MV-4-11 (cell line): ENCODE measurements at regions not wholly inside any gene's neighbourhood (a gene's known extent, or its start where the extent isn't known, plus 50 kb on each side); places are given as distances from the start of the nearest gene placed in this dataset.
"Not testable (repeated sequence)": the region's sequence is repeated elsewhere in the genome, so short reads cannot be mapped to it uniquely, and the experiment has no call there.

Experiments used
- DNase-seq: peaks from one replicate; lab custom pipeline; 2025; lab: John Stamatoyannopoulos, UW

DNA sequence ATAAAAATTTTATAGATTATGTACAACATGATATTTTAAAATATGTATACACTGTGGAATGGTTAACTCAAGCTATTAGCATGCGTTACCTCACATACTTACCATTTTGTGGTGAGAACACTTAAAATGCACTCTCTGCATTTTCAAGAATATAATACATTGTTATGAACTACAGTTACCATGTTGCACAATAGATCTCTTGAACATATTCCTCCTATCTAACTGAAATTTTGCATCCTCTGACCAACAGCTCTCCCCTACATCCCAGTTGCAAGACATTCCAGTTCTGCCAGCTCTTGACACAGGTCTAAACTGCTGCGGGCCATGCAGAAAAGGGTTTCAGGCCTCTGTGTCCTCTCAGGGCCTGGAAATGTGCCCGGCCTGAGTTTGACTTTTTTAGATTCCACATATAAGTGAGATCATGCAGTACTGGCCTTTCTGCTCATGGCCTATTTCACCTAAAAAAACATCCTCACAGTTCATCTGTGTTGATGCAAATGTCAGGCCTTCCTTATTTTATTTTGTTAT, 113.7 kb downstream of the CDCA7 start:
- DNase-seq: no peak

DNA sequence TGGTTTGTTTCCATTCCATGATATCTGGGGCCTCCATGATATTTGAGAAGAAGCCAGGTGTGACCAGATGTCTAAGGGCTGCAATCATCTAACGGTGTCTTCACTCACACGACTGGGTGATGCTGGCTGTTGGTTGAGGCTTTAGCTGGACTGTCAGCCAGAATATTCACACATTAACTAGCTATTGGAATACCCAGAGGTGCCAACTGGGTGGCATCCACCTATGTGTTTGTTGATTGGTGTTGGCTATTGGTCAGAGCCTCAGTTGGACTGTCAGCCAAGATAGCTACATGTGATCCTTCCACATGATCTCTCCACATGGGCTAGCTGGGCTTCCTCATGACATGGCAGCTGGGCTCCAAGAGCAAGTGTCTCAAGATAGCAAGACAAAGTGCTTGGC, 117.4 kb downstream of the CDCA7 start:
- DNase-seq: no peak

DNA sequence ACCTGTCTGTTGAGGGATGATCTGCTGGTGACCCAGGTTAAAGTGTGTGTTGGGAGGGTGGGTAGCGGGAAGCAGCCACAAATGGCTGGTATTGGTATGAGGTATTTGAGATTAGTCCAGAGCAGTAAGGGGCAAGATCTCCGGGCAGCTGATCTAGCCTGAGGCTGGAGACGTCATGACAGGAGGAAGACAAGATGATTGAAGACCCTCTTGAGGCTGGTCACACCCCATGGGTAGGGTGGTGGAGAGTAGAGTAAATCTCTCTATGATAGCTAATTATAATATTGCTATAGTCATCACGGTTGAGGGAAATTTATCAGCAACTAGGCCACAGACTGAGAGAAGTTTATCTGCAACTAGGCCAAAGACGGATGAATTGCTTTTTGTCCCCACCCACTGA, 128.5 kb downstream of the CDCA7 start:
- DNase-seq: no peak

GRCh38 chr2:173488861-173489260, 134.2 kb downstream of the CDCA7 start:
- DNase-seq: no peak

GRCh38 chr2:173491418-173491817, 136.7 kb downstream of the CDCA7 start:
- no peak for DNase-seq

- DNase-seq: no peak
These were observed 139.2 kb downstream of the CDCA7 start for GRCh38 chr2:173493874-173494273.

DNA sequence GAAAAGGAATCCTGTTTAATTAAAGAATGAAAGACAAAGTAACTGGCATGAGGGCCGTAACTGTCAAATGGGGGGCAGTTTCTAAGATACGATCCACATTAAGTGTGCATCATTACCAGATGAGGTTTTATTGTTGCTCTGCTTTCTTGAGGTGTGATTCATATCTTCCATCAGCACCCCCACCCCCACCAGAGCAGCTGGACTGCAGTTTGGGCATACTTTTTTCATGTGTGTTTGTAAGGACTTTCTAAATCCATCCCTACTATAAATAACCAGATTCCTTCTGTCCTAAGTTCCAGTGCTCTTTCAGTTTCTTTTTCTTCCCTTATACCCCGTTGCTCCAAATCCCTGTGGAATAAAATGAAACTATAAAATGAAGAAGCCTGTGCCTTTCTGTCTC, 142.1 kb downstream of the CDCA7 start:
- no peak for DNase-seq

DNA sequence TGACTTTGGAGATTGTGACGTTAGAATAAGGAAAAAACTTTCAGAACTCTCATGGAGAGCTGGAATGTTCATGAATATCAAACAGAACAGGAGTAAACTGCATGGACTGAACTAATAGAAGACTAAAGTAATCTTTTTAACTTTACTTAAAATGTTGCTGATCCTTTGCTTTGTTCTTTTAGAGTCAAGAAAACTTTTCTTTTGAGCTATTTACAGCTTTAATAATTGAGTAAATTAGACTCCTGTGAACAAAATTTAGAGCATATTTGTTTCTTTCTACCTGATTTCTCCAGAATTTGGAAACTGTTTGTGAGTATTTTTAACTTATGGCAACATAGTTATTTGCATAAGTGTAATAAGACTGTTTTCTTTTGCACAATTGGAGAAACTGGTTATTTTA, 146.3 kb downstream of the CDCA7 start:
- no peak for DNase-seq

DNA sequence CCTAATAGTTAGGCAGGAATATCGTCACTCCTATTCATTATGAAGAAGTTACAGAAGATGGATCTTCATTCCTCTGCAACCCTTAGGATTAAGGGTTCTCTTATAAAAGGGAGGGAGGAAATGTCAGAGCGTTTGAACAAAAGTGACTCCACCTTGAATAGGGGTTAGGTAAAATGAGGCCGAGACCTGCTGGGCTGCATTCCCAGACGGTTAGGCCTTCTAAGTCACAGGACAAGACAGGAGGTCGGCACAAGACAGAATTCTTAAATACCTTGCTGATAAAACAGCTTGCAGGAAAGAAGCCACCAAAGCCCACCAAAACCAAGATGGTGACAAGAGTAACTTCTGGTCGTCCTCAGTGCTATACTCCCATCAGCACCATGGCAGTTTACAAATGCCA, 147.6 kb downstream of the CDCA7 start:
- no peak for DNase-seq

- no peak for DNase-seq
These were observed 156.7 kb downstream of the CDCA7 start for GRCh38 chr2:173511357-173511756.

DNA sequence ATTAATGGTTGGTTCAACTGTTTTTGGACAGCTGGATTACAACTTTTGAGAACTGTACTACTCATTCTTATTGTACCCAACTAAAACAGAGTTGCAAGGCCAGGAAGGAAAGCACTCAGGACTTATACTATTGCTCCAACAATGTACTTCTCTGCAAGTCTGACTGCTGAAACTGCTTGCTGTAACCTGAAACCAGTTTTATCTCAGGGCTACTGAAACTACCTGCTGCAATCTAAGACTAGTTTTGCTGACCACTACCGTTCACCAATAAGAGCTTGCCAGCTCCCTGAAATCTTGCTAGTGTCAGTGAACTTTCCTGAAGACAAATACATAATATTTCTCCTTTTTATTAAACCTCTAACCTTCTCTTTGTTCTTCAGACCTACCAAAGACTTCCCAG, 157.3 kb downstream of the CDCA7 start:
- no peak for DNase-seq

- DNase-seq: no peak
These were observed 158.5 kb downstream of the CDCA7 start for GRCh38 chr2:173513107-173513727.

DNA sequence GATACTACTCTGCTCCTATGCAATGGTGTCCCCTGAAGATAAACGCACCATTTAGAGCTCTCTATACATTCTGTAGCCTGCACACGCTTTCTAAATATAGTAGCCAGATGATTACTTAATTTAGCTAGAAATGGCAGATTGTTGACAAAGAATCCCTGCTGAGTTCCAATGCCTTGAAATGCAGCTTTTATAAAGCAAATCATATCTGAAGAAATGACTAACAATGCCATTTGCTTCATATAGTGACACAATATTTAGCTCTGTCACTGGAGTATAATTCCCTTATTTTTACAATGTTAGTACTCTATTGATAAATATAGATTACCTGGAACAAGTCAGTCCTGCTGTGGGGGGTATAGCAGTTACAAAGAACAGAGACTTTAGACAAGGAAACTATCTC, 166.2 kb downstream of the CDCA7 start:
- DNase-seq: no peak

DNA sequence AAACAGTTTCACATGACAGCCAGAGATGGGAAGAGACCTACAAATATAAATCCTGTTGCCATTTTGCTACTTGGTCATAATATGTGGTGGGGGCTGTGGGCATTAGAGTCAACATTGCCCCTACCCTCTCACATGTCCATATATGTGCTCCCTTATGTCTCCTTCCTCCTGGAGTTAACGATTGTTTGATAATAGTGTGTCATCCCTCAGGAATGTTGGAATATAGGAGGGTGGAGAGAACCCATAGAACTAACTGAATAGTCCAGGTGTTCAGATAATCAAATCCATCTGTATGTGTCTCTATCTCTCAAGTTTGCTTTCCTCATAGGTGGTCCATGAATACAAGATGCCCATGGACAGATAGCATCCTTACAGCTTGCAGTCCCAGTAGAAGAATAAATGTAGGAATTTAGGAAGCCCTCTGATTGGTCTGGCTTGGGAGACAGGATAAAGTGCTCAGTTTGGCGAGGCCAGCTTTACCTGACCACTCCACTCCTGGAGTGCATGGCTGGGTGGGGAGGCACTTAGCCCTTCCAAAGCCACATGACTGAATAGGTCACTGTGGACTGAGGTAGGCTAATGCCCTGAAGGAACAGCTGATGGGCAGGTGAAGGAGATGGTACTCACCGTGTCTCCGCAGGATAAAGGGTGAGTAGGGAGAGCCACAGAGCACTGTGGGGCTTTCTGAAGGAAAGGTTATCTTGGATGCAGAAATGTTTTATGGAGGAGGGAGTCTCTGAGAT, 166.9 kb downstream of the CDCA7 start:
- DNase-seq: no peak

DNA sequence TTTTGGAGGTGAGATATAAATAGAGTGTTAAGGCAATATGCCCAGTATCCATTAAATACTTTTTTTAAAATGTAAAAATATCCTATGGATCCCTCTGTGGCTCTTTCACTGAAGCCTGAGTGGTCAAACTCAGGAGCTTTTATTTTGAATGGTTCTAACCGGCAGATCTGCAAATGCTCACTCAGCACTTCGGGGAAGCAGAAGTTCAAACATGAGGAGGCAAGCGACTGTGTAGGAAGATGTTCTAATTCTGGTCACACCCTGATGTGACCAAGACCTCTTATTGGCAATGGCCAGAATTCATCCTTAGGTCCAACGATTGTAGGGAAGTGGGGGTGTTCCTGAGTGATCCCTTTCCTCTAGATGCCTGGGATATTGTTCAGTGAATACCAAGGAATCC, 168.8 kb downstream of the CDCA7 start:
- DNase-seq: peak; percentile 48

DNA sequence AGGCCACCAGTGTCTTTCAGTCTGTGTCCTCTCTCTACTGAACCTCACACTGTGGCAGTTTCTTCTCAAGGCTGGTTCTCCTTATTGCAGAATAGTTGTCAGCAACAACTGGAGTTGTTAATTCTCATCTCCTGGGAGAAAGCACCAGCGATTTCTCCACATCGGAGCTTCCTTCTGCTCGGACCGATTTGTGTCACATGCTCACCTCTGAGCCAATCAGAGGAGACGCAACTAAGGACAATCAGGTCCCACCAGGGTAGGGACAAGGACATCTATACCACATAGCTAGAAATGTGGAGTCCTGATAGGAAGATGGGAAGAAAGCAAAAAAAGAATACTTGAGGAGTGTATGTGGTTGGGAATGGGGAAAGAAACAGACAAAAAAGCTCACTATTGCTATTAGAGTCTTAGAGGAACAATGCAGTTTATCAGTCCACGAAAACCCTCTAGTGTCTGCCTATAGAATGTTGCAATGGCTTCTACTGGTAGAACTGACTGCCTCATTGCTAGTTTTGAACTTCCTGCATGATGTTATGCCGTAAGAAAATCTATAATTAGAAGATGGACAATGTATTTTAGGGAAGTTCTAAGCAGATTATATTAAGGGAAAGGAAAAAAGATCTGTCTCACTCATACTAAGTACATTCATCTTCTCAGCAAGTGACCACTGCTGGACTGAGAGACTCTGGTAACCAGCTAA, 169.7 kb downstream of the CDCA7 start:
- DNase-seq: peak; percentile 91

GRCh38 chr2:173532732-173533531, 178.3 kb downstream of the CDCA7 start:
- not testable (repeated sequence) for DNase-seq

- no peak for DNase-seq
These were observed 183.0 kb downstream of the CDCA7 start for GRCh38 chr2:173537694-173538093.

DNA sequence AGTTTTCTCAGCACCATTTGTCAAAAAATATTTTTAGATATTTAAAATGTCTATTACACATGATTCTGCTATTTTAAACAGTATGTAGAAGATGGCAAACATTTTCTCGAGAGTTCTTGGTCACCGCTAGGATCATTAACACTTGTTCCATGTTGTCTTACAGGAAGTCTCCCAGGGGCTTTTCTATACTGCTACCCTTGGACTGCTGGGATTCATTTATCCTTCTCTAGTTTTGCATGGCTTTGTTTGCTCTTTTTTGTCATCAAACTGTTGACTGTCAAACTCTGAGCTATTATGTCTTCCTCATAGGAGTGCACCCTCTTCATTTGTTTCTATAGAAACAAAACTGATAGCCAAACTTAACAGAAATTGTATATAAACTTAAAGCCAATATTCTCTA, 184.9 kb downstream of the CDCA7 start:
- no peak for DNase-seq

DNA sequence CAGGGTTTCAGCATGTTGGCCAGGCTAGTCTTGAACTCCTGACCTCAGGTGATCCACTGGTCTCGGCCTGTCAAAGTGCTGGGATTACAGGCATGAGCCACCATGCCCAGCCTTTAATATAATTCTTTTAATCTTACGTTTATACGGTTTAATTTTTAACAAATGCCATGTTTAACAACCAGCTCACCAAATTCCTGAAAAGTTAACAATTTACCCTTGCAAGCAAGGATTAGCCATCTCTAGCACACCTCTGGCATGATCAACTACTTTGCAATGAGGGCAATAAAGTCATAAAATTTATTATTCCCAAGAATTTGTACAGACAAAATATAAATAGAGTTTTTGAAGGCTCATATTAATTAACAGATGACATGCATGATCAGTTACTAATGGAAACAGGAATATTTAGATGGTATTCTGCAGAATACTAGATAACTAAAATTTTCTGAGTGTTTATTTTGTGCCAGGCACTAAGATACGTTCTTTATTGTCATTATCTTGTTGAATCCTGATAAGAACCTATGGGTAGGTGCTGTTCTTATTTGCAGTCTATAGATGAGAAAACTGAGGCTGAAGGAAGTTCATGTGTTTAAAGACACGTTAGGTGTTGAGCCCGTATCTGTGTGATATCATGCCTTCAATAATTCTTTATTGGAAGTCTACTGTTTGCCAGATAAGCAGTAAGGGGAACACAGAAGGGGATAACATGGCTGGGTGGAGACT, 190.1 kb downstream of the CDCA7 start:
- DNase-seq: no peak

GRCh38 chr2:173545364-173545763, 190.7 kb downstream of the CDCA7 start:
- DNase-seq: peak; percentile 82

DNA sequence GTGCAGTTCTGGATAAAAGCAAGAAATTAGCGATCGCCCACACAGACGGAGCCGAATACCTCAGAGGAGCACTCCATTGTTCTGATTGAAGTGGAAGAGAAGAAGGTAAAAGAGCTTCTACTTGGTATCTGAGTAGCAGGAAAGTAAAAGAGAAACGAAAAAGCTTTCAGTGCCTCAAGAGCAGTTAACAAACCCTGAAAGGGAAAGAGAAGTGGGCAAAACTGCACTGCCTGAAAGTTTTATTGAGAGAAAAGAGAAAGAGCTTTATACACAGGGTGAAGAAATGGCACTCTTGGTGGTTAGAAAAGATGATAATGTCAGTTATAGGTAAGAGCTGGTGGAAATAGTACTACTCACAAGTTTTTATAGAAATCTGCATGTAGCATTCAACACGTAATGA, 192.8 kb downstream of the CDCA7 start:
- DNase-seq: peak; percentile 74
